HUES64 (cell line): ENCODE measurements at regions not wholly inside any gene's neighbourhood (a gene's known extent, or its start where the extent isn't known, plus 50 kb on each side); places are given as distances from the start of the nearest gene placed in this dataset.
A peak's percentile ranks its signal among the peaks of the same experiment; 100 is the strongest.
"Not testable (repeated sequence)": the region's sequence is repeated elsewhere in the genome, so short reads cannot be mapped to it uniquely, and the experiment has no call there.

Experiments
- H3K27ac ChIP-seq: 2 replicates; pipeline ENCODE4 v1.7.0; 2013; ENCODE audit warnings: low read depth, low read length, inconsistent platforms
- H3K27me3 ChIP-seq: 2 replicates; pipeline ENCODE4 v1.6.1; 2013; ENCODE audit warnings: mild to moderate bottlenecking, low read length; ENCODE audit not compliant: insufficient read depth
- H3K36me3 ChIP-seq: 2 replicates; pipeline ENCODE4 v1.6.1; 2013; ENCODE audit warnings: mild to moderate bottlenecking, low read length; ENCODE audit not compliant: insufficient read depth
- H3K4me1 ChIP-seq: 2 replicates; pipeline ENCODE4 v1.6.1; 2013; ENCODE audit warnings: mild to moderate bottlenecking, low read length, moderate library complexity; ENCODE audit not compliant: insufficient read depth
- H3K4me3 ChIP-seq: 2 replicates; pipeline ENCODE4 v1.5.1; 2013; ENCODE audit warnings: mild to moderate bottlenecking, low read length, moderate library complexity
- H3K9ac ChIP-seq: 2 replicates; pipeline ENCODE4 v1.6.1; 2013; ENCODE audit warnings: mild to moderate bottlenecking, low read depth, low read length
- H3K9me3 ChIP-seq: 2 replicates; pipeline ENCODE4 v1.6.1; 2013; ENCODE audit warnings: low read depth, low read length; ENCODE audit not compliant: insufficient read depth
- WGBS: fragments of 150-250, 120-280 bp; methylation state at CpG from one replicate; pipeline ENCODE4 v1.1.7; 2013; ENCODE audit warnings: missing lambda C conversion rate; 5-methylcytosine and 5-hydroxymethylcytosine counted together

DNA sequence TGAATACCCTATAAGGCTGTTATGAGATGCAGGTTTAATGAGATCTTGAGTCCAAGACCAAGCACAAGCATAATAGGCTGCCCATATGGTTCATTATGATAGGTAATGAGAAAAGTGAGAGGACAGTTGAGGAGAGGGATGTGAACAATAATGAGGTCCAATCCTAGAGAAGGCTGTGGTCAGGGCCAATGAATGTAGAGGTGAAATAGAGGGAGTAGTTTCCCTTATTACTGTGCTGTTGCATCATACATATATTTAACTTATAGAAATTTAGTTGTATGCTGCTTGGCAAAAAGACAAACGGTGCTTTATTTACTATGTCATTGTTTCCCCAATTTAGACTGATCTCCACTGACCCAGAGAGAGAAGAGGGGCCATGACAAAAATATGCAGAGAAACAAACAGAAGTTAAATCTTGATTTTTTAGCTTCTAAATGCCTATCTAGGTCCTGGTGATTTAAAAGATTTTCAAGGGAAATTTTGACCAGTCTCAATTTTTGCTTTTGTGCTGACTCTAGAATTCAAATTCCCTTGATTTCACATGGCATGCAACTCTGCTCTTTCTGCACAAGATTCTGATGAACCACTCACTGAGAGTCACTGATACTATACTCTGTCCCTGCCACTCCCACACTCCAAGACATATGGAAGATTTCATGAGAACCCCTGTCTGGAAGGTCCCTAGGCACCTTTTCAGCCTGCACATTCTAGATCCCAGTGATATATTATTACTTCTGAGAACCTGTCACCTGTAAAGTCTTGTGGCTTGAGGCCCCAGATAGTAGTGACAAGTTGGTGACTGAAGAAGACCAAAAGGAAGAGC lies 159.7 kb downstream of the VSIG4 start:
- no peaks in the 10 kb centered on the region for H3K27me3 ChIP-seq
- H3K36me3 ChIP-seq = no peaks in the 10 kb centered on the region
- no peak overlapping the region for H3K4me3 ChIP-seq
- H3K4me1 ChIP-seq = no peaks in the 10 kb centered on the region
- no peak overlapping the region for H3K9ac ChIP-seq
- H3K27ac ChIP-seq = no peak overlapping the region
- no peaks in the 10 kb centered on the region for H3K9me3 ChIP-seq
- WGBS = no CpG with 5 or more reads among the region's 1 CpG

DNA sequence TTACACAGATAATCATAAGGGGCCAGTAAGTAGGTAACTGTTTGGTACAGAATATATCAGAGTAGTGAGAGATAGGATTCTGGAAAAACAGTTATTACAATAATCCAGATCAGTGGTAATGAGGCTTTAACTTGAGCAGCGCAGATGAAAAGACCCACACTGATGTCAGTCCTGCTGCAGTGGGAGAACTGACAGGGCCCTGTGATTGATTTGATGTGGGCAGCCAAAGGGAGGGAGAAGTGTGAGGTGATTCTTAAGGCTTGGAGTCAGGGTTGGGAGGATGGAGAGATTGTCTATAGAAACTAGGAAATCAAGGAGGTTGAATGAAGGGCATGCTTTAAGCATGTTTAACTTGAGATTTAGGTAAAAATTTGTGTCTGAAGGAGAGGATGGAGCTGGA lies 161.4 kb downstream of the VSIG4 start:
- no peaks in the 10 kb centered on the region for H3K9me3 ChIP-seq
- H3K36me3 ChIP-seq = no peaks in the 10 kb centered on the region
- H3K9ac ChIP-seq = no peak overlapping the region
- H3K4me3 ChIP-seq = no peak overlapping the region
- WGBS = 94% methylated on average over 1 of the region's 1 CpG
- H3K27ac ChIP-seq = no peak overlapping the region
- H3K4me1 ChIP-seq = no peaks in the 10 kb centered on the region
- H3K27me3 ChIP-seq = no peaks in the 10 kb centered on the region

DNA sequence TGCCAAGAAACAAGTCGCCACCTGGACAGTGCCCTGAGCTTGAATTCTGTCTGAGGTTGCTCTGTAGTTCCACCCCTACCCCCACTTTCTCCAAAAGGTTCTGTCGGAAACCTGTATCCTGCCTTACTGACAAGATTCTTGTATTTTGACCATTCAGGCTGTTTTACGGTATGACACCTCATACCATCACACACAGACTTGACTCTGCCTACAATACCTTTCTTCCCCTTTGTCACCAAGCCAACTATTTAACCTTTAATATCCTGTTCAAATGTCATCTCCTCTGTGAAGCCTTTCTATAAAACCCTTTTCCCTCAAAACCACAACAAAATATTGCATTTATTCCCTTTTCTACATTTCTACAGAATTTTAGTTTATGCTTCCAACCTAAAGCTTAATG lies 161.9 kb downstream of the VSIG4 start:
- H3K9me3 ChIP-seq = no peaks in the 10 kb centered on the region
- H3K36me3 ChIP-seq = no peaks in the 10 kb centered on the region
- H3K4me3 ChIP-seq = no peak overlapping the region
- H3K27ac ChIP-seq = no peak overlapping the region
- H3K4me1 ChIP-seq = no peaks in the 10 kb centered on the region
- H3K27me3 ChIP-seq = no peaks in the 10 kb centered on the region
- WGBS = 95% methylated on average over 3 of the region's 3 CpGs
- no peak overlapping the region for H3K9ac ChIP-seq

DNA sequence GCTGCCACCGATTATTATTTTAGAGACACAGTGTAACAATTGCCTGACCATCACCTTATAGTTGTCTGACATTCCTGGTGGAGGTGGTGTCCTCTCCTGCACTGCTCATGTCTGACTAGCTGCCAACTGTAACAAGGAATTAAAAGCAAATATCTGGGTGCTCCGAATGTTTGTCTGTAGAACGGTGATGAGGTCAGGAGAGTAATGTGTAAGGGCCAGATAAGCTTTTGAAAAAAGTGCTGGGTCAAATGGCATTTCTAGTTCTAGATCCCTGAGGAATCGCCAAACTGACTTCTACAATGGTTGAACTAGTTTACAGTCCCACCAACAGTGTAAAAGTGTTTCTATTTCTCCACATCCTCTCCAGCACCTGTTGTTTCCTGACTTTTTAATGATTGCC lies 164.3 kb downstream of the VSIG4 start:
- not testable (repeated sequence) for H3K27me3 ChIP-seq, H3K9ac ChIP-seq, H3K27ac ChIP-seq, H3K9me3 ChIP-seq, H3K4me1 ChIP-seq, H3K36me3 ChIP-seq, H3K4me3 ChIP-seq
- 95% methylated on average over 3 of the region's 4 CpGs for WGBS

DNA sequence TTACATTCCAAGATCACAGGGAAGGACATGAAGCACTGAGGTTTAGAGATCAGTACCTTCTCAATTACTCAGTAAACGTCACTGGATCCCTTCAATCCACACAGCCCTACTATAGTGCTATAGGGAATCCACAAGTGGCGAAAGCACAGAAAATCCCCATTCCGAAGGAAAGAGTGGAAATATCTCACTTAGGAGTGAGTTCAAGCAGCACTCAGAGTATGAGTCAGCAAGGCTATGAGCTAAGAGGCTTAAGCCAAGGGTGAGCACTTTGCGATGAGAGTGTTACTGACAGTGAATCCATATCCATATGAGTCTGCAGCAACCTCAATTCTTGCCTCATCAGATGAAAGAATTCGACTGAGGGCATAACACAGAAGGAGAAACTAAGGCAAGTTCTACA lies 165.1 kb downstream of the VSIG4 start:
- Histone ChIP-seq H3K27ac (no peak overlapping the region), H3K4me3 (no peak overlapping the region), H3K9ac (no peak overlapping the region), H3K9me3 (no peaks in the 10 kb centered on the region), H3K36me3 (no peaks in the 10 kb centered on the region), H3K27me3 (no peaks in the 10 kb centered on the region), H3K4me1 (no peaks in the 10 kb centered on the region)
- WGBS = 86% methylated on average over 5 of the region's 5 CpGs

DNA sequence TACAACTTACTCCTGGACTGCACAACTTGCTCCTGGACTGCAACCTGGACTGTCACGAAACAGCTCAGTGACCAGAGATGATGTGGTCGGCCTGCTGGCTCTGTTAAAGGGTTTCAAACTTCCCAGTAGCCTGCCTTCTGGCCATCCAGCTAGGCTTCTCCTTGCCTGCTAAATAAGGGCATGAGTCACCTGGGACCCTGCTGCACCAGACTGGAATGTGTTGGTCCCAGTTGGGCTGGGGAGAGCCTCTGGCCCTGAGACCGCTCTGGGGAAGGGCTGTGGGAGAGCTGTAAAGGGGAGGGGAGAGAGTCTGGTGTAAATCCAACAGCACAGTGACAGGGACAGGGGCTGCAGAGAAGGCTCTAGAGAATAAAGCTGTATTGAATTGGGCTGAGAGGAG lies 165.8 kb downstream of the VSIG4 start:
- Histone ChIP-seq H3K27ac (no peak overlapping the region), H3K4me1 (no peaks in the 10 kb centered on the region), H3K9me3 (no peaks in the 10 kb centered on the region), H3K9ac (no peak overlapping the region), H3K27me3 (no peaks in the 10 kb centered on the region), H3K36me3 (no peaks in the 10 kb centered on the region), H3K4me3 (no peak overlapping the region)
- 88% methylated on average over 3 of the region's 3 CpGs for WGBS

DNA sequence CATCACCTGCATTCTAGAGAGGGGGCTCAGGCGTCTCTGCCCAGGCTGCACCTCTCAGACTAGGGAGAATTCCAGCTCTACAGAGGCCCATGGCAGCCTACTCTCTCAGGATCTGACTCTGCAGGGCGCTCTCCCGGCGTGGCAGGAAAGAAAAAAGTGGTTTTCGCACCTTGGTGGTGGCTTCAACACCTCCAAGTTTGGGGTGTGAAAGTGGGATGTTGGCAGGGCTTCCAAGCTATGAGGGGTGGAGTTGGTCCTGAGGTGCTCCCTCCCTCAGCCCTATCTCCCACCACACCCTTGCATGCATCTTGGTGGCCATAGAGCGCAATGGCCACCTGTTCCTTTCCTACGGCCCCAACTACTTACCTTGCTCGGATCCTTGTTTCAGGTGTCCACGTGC lies 166.5 kb downstream of the VSIG4 start:
- WGBS = 97% methylated on average over 9 of the region's 9 CpGs
- no peaks in the 10 kb centered on the region for H3K9me3 ChIP-seq

DNA sequence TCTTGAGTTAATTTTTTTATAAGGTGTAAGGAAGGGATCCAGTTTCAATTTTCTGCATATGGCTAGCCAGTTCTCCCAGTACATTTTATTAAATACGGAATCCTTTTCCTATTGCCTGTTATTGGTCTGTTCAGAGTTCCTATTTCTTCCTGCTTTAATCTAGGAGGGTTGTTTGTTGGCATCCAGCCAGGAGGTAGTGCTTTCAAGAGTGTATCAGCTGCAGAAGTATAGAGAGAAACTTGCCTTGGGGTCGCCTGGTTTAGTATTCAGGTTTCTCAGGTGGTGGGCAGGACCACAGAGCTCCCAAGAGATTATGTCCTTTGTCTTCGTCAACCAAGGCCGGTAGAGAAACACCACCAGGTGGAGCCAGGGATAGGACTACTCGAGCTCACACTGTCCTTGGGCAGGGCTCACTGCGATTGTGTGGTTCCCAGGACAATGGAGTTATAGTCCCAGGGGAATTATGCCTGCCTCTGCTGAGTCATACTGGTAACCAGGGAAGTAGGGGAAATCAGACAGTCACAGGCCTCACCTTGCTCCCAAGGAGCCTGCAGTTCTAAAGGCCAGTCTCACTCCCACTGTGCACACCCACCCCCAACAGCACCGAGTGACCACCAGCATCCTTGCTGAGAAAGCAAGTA lies 168.1 kb downstream of the VSIG4 start:
- Histone ChIP-seq H3K9me3 (no peaks in the 10 kb centered on the region), H3K9ac (0 out of 2 replicates have a peak overlapping the region, but pooled peaks have one; percentile 9), H3K4me1 (no peaks in the 10 kb centered on the region), H3K4me3 (no peak overlapping the region), H3K27me3 (no peaks in the 10 kb centered on the region), H3K36me3 (no peaks in the 10 kb centered on the region), H3K27ac (no peak overlapping the region)
- WGBS = 55% methylated on average over 7 of the region's 7 CpGs

More for the DNA sequence above, 166.5 kb downstream of the VSIG4 start:
- H3K27me3 ChIP-seq = no peaks in the 10 kb centered on the region
- no peak overlapping the region for H3K4me3 ChIP-seq
- no peak overlapping the region for H3K9ac ChIP-seq
- H3K4me1 ChIP-seq = no peaks in the 10 kb centered on the region
- no peaks in the 10 kb centered on the region for H3K36me3 ChIP-seq
- no peak overlapping the region for H3K27ac ChIP-seq

DNA sequence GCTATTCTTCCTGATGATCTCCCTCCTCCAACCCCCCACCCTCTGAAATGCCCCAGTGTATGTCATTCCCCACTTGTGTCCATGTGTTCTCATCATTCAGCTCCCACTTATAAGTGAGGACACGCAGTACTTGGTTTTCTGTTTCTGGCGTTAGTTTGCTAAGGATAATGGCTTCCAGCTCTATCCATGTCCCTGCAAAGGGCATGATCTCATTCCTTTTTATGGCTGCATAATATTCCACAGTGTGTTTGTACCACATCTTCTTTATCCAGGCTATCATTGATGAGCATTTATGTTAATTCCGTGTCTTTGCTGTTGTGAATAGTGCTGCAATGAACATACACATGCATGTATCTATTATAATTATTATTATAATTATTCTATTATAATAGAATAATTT lies 169.3 kb downstream of the VSIG4 start:
- WGBS = 100% methylated on average over 2 of the region's 3 CpGs
- H3K27ac ChIP-seq, H3K36me3 ChIP-seq, H3K9ac ChIP-seq, H3K27me3 ChIP-seq, H3K4me3 ChIP-seq, H3K4me1 ChIP-seq, H3K9me3 ChIP-seq: not testable (repeated sequence)

DNA sequence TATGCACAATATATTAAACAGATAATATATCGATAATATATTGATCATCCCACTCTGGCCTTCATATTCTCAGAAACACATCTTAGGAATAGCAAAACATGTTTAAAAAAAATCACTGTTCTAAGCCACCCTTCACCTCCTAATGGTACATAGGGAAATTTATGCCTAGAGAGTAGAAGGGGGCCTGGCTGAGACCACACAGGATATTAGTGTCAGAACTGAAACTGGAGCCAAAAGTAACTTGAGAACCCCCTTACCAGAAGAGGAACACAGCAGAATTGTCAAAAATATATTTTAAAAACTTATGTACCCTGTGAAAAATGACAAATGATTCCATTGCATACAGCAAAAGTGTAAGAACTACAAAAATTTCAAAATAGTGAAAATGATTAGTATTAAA lies 173.1 kb downstream of the VSIG4 start:
- Histone ChIP-seq H3K27ac (no peak overlapping the region), H3K9ac (no peak overlapping the region), H3K4me1 (no peaks in the 10 kb centered on the region), H3K27me3 (no peaks in the 10 kb centered on the region), H3K9me3 (no peaks in the 10 kb centered on the region), H3K4me3 (no peak overlapping the region), H3K36me3 (no peaks in the 10 kb centered on the region)
- no CpG with 5 or more reads among the region's 1 CpG for WGBS

DNA sequence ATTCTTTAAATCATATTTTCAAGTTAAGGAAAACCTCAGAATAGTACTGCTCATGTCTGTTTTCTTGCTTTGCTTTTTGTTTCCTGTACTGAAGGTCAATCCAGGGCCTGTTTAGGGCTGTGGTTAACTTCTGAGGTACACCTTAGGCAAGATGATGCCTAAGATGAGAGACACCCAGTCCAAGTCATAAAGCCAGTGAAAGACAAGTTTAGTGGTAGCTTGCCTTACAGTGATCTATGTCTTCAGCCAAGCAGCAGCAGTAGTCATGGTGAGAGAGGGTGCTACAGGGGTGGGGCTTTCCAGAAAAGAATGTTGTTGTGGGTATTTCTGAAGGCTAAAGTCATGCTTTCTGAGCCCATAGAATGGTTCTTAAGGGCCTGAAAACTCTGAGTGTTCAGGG lies 173.7 kb downstream of the VSIG4 start:
- Histone ChIP-seq H3K9ac (no peak overlapping the region), H3K9me3 (no peaks in the 10 kb centered on the region), H3K36me3 (no peaks in the 10 kb centered on the region), H3K4me3 (no peak overlapping the region), H3K4me1 (no peaks in the 10 kb centered on the region), H3K27me3 (no peaks in the 10 kb centered on the region), H3K27ac (no peak overlapping the region)
